GM18858 (cell line): ENCODE measurements at regions not wholly inside any gene's neighbourhood (a gene's known extent, or its start where the extent isn't known, plus 50 kb on each side); places are given as distances from the start of the nearest gene placed in this dataset.
A peak's percentile ranks its signal among the peaks of the same experiment; 100 is the strongest.

Experiments
- ATAC-seq: cut with Tn5 transposase; IDR thresholded peaks from one replicate; pipeline ENCODE4 v1.9.1; 2021; ENCODE audit not compliant: unreplicated experiment

DNA sequence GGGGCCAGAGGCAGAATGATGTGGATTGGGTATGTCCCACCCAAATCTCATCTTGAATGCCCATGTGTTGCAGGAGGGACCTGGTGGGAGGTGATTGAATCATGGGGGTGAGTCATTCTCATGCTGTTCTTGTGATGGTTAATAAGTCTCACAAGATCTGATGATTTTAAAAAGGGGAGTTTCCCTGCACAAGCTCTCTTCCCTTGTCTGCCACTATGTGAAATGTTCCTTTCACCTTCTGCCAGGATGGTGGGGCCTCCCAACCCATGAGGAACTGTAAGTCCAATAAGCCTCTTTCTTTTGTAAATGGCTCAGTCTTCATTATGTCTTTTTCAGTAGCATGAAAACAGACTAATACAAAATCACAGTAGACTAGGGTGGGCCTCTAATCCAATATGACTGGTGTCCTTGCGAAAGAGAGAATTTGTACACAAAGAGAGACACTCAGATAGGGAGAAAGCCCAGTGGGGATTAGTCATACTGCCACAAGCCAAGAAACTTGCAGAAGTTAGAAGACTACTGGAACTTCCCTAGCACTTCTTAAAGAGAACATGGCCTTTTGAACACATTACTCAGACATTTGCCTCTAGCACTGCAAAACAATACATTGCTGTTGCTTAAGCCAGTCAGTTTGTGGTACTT is 68.4 kb downstream of the ANXA1 start:
- ATAC-seq = peak; percentile 86

DNA sequence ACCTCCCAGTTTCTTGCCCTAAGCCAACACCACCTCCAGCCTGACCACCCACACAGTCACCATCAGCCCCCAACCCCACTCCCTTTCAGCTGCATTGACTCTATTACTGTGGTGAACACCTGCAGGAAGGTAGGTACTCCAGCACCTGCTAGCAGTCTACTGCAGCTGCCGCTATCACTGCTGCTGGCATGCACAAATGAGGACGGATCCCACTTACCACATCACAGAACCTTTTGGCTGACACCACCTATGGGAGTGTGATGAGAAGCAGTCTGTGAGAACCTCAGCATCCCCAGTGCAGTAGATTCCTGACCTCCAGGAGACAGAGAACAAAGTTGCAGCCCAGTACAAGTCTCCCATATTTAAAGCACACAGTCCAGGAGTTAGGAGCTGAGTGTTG is 71.9 kb downstream of the ANXA1 start:
- ATAC-seq = no peak

DNA sequence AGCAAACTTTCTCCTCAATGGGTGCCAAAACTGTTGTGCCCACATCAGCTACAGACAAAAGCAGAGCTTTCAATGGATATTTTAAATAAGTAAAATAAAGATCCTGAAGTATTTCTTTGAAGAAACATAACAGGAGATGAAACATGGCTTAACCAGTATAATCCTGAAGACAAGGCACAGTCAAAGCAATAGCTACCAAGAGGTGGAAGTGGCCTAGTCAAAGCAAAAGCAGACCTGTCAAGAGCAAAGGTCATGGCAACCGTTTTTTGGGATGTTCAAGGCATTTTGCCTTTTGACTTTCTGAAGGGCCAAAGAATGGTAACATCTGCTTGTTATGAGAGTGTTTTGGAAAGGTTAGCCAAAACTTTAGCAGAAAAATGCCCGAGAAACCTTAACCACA is 77.9 kb downstream of the ANXA1 start:
- no peak for ATAC-seq

DNA sequence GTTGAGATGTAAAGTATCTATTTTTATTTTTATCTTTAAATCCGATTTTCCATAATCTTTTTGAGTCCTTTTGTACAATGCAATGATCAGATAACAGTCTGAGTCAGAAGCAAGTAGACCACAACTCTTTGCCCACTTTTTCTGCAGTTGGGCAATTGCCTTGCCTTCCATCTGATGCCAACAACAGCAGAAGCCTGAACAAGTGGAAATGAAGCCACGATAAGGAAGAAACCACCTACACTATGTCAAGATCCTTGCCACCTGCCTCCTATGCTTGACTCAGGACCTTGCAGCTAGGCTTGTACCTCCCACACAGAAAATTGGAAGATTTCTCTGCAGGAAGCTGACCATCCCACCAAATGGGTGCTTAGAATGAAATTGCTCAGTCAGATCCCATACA is 78.6 kb downstream of the ANXA1 start:
- no peak for ATAC-seq

DNA sequence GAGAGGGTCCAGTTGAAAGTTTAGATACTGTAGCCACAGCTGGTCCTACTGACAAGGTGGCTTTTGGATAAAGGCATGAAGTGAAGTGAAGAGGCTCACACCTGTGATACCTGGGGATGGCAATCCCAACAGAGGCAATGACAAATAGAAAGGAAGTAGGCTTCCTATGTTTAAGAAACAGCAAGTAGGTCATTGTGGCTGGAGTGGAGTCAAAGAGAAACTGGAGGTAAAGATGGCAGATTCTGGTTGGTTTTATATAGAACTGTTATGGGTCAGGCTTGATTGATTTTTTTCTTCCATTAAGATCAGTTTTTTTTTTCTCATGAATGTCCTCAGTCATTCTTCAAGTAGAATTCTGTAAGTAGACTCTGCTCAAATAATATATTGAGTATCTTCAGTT is 79.5 kb downstream of the ANXA1 start:
- ATAC-seq = no peak

DNA sequence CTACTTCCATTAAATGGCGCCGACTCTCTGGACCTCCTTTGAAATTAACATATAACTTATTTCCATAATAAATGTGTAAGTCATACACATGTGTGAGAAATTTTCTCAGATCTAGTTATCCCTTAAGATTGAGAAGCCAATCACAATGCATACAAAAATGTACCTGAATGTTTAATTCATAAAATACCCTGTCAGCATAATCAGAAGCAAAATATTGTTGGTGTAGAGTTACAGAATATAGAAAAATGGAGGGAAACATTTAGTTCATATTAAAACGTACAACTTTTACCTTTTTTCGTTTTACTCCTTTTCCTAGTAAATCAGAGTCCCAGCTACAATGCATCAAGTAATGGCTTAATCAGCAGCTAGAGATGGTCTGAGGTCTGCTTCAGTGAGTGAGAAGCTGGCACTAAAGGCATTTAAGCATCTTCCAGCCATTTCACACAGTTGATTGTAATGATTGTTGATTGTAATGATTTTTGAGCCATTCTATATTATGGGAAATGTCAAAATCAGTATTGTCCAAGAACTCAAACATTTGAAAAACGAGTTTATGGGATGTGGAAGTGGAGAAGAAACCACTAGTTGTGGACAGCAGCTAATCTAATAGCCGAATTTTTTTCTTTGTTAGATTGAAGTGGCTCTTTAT is 81.8 kb downstream of the ANXA1 start:
- no peak for ATAC-seq

DNA sequence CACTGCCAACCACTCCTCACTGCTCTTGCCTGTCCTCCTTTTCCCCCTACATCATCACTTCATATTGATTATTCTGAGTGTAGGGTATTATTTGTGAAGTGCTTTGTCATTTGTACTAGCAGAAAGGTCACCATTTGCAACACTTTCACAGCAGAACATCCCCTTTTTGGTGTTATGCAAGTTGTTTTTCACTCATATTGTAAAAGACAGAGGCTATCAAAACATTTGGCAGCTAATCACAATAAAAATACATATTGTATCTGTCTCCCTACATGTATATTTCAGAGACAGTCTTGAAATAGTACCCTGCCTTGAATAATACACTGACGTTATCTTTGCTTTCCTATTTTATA is 82.3 kb downstream of the ANXA1 start:
- no peak for ATAC-seq

DNA sequence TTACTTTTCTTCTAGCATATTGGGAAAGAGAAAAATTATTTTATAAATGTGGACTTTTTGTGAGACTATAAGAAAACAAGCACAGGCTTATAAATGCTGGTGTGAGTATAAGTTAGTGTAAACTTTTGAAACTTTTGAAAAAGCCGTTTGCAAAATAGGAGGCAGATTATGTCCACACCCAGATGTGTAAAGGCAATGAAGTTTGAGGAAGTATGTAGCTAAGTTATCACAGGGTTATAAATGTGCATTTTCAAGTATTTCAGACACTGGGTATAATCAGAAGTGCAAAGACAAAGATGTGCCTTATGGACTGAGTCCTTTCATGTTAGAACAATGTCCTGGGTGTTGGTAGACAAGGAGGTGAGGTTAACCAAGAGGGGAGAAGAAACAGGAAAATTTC is 85.5 kb downstream of the ANXA1 start:
- ATAC-seq = no peak

DNA sequence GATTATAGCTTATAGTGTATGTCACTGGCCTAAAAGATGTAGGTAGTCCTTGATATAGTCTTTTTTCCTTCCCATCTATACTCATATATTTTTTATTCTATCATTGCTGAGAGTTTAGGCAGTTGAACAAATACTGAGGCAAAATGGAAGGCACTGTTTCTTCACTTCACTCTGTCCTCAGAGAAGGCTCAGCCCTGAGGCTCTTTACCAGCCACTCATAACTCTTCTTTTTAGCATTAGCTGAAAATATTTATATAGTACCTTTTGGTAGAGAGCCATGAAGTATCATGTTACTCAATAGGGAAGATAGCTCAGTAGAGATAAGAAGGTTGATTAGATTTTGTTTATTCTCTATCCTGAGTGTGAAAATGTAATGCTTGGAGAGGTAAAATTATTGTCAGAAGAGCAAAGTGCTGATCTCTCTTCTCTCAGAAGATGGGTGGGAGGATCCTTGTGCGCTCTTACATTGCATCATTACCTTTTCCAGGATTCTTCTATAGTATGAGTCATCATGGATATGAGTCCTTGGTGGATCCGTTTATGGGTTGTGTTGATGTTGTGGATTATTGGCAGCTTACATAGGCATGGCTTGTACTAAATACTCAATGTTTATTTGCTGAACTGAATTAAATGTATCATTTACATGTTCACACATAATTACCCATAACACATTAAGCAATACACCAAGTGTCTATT is 88.1 kb downstream of the ANXA1 start:
- no peak for ATAC-seq

DNA sequence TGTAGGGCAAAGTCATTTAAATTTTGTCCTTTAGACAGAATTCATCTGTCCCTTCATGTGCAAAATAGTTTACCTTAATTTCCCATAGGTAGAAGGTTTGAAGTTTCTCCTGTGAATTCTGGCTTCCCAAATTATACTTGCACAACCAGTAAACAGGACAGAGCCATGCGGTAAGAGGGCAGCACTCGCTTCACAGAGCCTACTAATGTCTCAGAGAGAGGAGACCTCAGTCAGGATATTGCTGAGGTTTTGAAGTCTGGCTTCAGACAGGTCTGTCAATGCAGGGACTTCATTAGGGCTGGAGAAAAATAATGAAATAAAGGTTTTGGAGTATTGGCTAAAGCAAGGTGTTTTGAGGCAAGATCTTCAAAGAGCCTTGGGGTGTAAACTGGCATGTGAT is 91.4 kb downstream of the ANXA1 start:
- ATAC-seq = no peak

DNA sequence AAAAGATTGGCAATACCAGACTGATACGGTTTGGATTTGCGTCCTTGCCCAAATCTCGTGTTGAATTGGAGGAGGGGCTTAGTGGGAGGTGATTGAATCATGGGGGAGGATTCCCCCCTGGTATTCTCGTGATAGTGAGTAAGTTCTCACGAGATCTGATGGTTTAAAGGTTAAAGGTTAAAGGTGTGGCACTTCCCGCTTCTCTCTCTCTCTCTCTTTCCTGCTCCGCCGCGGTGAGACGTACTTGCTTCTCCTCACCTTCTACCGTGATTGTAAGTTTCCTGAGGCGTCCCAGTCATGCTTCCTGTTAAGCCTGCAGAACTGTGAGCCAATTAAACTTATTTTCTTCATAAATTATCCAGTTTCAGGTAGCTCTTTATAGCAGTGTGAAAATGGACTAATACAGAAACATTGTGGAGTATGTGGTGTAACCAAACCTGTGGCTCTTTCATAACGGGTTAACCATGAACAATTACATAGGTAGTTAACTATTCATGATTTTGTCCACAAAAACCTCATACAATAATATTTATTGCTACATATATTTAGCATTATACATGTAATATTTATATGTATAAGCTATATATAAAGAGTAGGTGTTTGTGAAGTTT is 107.5 kb downstream of the ANXA1 start:
- ATAC-seq = no peak

DNA sequence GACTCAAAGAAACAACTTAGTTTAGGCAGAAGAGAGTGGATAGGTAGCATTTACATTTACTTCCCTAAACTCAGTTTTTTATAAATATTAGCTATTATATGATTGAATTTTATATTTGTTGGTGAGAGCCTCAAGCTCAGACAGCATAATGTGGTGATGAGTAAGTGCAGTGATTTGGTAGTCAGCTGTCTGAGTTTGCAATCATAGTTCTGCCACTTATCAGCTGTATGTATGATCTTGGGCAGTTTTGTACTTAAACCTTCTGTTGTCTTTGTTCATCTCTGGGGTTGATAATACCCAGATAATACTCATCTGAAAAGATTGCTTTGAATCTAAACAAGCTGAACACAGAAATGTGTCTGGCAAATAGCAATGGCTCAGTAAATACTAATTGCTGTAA is 108.8 kb downstream of the ANXA1 start:
- no peak for ATAC-seq

DNA sequence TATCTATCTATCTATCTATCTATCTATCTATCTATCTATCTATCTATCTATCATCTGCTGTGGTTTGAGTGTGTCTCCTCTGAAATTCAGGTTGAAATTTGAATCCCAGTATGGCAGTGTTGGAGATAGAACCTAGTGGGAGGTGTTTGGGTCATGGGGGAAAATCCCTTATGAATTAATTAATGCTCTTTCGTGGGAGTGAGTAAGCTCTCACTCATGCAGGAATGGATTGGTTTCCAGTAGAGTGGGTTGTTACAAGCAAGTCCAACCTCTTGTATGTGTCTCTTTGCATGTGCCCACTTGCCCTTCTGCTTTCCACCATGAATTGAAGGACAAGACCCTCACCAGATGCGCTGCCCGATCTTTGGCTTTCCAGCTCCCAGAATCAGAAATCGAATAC is 113.0 kb downstream of the ANXA1 start:
- no peak for ATAC-seq

DNA sequence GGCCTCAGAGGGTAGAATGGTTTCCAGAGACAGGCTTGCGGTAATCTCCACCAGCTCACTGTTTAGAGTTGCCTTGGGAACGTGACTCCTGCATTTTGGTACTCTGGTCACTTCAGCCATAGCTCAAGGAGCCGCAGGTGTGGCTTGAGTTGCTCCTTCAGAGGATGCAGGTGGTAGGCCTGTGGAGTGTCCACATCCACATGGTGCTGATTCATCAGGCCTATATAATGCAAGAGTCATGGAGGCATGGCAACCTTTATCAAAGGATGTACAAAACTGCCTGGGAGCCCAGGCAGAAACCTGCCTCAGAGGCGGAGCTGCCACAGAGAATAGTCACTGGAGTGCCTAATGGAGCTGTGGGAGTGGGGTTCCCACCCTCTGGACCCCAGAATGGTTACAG is 114.2 kb downstream of the ANXA1 start:
- ATAC-seq = no peak

DNA sequence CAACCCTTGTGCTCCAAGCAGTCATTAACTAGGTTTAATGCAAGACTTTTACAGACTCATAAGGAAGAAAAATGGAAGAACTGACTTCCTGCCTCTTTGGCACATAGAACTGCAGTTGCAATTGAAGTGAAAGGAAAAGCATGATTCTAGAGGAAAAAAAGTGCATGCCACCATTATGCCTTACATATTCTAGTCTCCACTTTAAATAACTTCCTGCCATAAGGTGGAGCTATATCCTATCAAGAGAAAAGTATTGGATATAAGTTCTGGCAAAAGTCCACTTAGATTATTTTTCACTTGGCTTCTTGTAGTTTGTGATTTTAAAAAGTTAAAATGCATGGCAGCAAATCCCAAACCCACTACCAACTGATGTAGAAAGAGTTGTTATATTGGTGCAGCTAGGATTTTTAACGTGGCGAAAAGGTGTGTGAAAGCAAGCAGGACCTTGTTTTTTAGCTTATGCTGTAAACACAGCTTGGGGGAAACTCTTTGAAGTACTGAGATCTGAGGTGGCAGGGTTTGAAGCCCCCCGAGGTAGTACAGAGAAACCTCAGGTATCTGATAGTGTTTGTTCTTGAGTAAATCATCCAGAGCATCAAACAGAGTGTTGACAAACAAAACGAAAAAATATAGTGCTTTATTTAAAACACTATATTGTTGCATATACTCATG is 117.9 kb downstream of the ANXA1 start:
- no peak for ATAC-seq

DNA sequence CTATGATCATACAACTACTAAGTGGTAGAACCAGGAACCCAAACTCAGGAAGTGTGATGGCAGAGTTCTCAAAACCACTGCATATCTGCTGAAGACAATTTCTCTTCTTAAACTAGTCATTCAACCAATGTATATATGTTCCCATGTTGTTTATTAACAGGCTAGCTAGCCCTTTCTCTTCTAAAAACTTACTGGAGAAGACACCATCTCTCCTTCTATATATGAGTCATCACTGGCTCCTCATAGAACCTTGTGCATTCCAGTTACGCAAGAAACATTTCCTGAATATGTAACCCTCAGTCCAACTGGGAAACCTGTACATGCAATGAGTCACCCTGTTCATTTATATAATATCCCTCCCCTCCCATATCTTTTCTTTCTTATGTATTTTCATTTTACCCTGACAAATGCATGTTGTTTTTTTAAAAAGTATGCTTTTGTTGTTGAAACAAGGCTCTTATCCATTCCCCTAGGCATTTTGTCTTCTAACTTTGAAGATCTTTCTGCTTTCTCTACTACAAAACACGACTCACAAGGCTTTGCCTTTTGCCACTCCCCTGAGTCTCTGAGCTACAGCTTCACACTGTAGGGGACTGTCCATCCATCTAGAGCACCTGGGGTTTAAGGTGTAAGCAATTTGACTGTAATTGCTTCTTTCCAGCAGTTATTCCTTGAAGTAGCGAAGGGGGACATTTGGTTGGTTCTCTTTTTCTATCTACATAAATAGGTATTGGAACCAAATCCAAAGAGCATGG is 119.5 kb downstream of the ANXA1 start:
- ATAC-seq = no peak

DNA sequence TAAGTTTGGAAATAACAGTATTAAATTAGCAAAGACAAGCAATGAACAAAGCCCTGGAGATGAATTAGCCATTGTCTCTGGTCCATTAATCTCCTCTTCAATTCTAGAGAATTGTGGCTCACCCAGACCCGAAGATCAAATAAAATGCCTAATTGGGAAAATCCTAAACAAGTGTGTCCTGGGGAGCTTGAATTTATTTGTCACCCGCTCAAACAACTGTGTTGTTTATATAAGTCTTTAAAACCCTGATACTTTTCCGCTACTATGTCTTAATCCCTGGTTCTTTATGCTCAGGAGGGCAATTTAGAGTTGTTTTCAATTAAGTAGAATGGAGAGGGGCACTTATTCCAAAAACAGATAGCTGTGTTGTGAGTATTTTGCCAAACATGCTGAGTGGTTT is 128.4 kb downstream of the ANXA1 start:
- no peak for ATAC-seq

DNA sequence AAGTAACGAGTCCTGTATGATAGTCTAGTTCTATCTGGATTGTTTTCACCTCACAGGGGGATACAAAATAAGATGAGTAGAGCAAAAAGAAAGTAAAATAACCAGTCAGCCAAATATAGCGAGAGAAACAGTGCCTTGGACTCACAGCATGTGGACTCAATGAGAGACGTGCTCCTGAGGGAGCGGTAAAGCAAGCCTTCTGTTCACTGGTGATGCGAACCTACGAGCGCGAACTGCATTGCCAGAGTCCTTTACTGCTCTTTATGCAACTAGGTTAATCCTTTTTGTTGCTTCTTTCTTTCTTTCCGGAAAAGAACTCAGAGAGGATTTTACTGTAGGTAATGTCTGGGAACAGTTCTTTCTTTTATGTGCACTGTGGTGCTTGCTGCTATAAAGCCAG is 132.7 kb downstream of the ANXA1 start:
- ATAC-seq = no peak

DNA sequence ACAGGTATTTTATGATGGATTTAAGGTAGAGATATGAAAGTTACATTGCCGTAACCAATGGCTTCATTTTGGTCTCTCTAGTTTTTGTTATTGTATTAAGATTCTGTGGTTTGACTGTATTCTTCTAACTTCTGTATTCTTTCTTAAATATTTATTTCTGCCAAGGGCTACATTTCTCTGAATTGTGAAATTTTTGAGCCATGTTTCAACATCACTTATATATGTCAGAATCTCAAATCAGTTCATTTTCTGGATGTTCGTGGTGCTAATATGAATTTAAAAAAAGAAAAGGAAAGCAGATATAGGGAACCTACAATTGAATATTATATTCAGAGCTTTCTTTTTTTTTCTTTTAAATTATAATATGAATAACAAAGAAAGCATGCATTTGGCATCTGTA is 142.7 kb downstream of the ANXA1 start:
- ATAC-seq = no peak

DNA sequence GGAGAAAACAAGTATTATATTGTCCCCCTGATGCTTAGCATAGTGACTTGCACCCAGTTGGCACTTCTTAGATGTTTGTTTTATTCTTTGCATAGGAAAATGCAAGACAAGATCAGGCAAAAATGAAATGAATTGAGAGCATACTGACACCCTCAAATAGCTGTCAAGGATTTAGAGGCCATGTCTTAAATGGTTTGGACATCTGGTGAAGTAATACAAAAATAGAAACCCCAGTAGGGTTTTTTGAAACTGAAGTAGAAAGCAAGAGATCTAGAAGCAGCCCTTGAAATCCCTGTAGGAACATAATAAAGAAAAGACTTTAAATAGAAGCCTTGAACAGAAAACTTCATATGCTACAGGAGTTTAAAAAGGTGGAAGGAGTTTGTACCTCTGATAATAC is 174.3 kb downstream of the ANXA1 start:
- no peak for ATAC-seq

DNA sequence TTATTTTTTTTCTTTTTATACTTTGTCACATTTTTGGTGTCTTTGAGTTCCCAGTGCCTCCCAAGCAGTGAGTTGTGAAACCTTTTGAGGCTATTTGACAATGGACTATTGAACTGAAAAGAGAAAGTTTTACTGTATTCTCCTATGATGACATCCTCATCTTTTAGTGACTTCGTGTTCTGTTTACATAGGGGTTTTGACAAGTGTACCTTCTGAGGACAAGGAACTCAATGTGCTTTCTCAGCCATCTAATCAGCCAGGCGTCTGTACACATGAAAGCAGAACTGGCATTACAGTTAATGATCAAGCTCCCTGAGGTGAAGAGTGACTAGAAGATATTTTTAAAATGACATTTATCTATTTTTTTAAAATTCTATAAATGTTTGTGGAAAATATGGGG is 175.5 kb downstream of the ANXA1 start:
- peak; percentile 44 for ATAC-seq
